Left kidney (tissue), 1 donor: ENCODE measurements at regions not wholly inside any gene's neighbourhood (a gene's known extent, or its start where the extent isn't known, plus 50 kb on each side); places are given as distances from the start of the nearest gene placed in this dataset.

Source experiments
- DNase-seq: peaks from one replicate; pipeline ENCODE4 v3.0.0-alpha.2; 2013

- DNase-seq, result peak; percentile 34
These were observed 244.9 kb downstream of the LOXHD1 start for GRCh38 chr18:46411867-46412690.

GRCh38 chr18:46412916-46413315, 244.1 kb downstream of the LOXHD1 start:
- DNase-seq, result no peak

GRCh38 chr18:46413684-46414083, 243.3 kb downstream of the LOXHD1 start:
- no peak for DNase-seq

- DNase-seq, result no peak
These were observed 242.2 kb downstream of the LOXHD1 start for GRCh38 chr18:46414863-46415262.

GRCh38 chr18:46415532-46416252, 241.3 kb downstream of the LOXHD1 start:
- DNase-seq, result no peak

GRCh38 chr18:46416706-46417638, 240.0 kb downstream of the LOXHD1 start:
- no peak for DNase-seq

- no peak for DNase-seq
These were observed 238.3 kb downstream of the LOXHD1 start for GRCh38 chr18:46418663-46419260.

GRCh38 chr18:46419391-46420141, 237.5 kb downstream of the LOXHD1 start:
- no peak for DNase-seq

- no peak for DNase-seq
These were observed 235.0 kb downstream of the LOXHD1 start for GRCh38 chr18:46421973-46422551.

- DNase-seq, result no peak
These were observed 234.4 kb downstream of the LOXHD1 start for GRCh38 chr18:46422552-46423055.

- no peak for DNase-seq
These were observed 233.7 kb downstream of the LOXHD1 start for GRCh38 chr18:46423226-46423805.

GRCh38 chr18:46424898-46425297, 232.1 kb downstream of the LOXHD1 start:
- no peak for DNase-seq

- no peak for DNase-seq
These were observed 231.5 kb downstream of the LOXHD1 start for GRCh38 chr18:46425511-46425910.

- DNase-seq, result no peak
These were observed 230.9 kb downstream of the LOXHD1 start for GRCh38 chr18:46426021-46426678.

GRCh38 chr18:46426679-46427047, 230.4 kb downstream of the LOXHD1 start:
- DNase-seq, result no peak
